ENCODE measurements at regions not wholly inside any gene's neighbourhood (a gene's known extent, or its start where the extent isn't known, plus 50 kb on each side); places are given as distances from the start of the nearest gene placed in this dataset.

DNA sequence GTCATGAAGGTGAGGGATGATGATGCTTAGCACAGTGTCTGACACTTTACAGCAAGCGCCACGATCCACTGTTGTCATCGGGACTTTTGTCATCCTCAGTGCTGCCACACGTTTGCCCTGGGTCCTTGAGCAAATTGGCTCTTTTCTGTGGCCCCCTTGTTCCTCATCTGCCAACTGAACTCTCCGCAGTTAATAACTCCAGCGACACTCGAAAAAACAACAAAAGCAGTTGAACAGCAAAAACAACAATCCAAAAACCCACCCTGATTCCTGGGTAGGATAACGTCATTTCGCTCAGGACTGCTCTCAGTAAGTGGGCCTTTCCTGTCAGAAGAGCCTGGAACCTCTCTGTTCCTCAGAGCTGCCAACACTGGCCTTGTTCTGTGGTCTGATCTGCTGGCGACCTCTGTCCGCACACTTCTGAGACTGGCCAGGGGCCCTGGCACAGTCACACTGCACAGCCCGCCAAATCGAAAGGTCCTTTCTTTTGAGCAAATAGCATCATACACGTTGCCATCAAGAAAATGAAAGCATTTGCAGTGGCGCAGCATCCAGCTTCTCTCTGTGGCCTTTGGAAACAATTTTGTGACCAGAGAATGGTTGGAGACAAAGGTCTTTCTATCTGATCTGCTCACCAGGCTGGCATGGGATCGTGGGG is 79.9 kb upstream of the SYT13 start:
- no peak for TF ChIP-seq POLR2A (IDR thresholded peaks at IDR 0.05; ENCODE audit: low read depth, low read length)
- TF ChIP-seq POLR2AphosphoS5 (IDR thresholded peaks at IDR 0.05; ENCODE audit: low read depth, low read length): no peak
- no peak for TF ChIP-seq TAF1 (IDR thresholded peaks at IDR 0.05; ENCODE audit: borderline replicate concordance, low read depth, low read length)

Measured in GM12892 (cell line).